SK-N-MC (cell line): ENCODE measurements at regions not wholly inside any gene's neighbourhood (a gene's known extent, or its start where the extent isn't known, plus 50 kb on each side); places are given as distances from the start of the nearest gene placed in this dataset.

Experiments used
- EZH2 ChIP-seq: fragments of 200-600 bp; sonication (generic); IDR thresholded peaks from one replicate; pipeline ENCODE4 v1.6.1; 2017; ENCODE audit warnings: antibody characterized with exemption
- FOXP2 ChIP-seq: optimal IDR thresholded peaks from 2 replicates; pipeline ENCODE3; 2011; ENCODE audit warnings: mild to moderate bottlenecking, moderate library complexity; ENCODE audit not compliant: insufficient read depth; ENCODE audit errors: extremely low read length, control extremely low read depth
- POLR2AphosphoS5 ChIP-seq: IDR thresholded peaks from 2 replicates; pipeline ENCODE4 v1.6.1; 2012; ENCODE audit warnings: mild to moderate bottlenecking, low read depth, low read length, borderline replicate concordance

DNA sequence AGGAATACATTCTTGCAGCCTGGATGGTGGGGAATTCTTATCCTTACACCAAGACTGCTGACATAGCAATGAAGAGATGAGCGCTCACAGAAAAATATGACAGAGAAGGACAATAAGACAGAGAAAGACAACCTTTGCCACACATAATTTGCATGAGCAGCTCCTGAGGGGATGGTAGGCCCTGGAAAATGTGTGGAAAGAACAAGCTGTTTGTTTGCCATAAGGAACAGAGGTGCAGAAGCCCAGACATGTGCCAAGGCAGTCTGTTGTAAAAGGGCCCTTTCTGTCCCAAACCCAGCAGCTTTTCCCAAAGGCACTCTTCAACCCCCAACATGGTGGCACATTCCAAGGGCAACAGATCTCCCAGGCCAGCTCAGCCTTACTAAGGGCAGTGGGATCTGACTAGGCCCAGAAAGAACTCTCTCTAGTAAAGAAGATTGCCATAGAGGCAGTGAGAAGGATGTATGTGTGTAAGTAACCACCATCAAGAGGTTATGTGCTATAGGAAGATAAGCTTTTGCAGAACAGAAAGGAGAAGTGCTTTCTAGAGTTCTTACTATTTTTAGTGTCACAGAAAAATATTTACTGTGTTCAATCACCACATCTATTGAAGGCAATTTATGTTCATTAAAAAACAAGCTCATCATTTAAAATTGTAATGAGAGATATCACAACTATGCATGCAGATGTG lies 287.0 kb upstream of the RASGEF1B start:
- TF ChIP-seq POLR2AphosphoS5 (no peak), EZH2 (no peak), FOXP2 (no peak)
